ENCODE measurements at regions not wholly inside any gene's neighbourhood (a gene's known extent, or its start where the extent isn't known, plus 50 kb on each side); places are given as distances from the start of the nearest gene placed in this dataset.

GRCh38 chr2:40874380-40874779, 422.5 kb upstream of the SLC8A1 start:
- Histone ChIP-seq H3K4me2 (replicated peaks; ENCODE audit: extremely low read depth, low read length, poor library complexity, severe bottlenecking) (no peak overlapping the region), H3K27ac (ENCODE audit: low read depth in 1 of 2, low read length in 2 of 2) (no peak overlapping the region), H3K79me2 (ENCODE audit: insufficient read depth, low read length) (no peaks in the 10 kb centered on the region), H2AFZ (ENCODE audit: insufficient read depth, low read depth, low read length, poor library complexity, severe bottlenecking) (no peak overlapping the region), H4K20me1 (ENCODE audit: insufficient read depth, low read length) (no peaks in the 10 kb centered on the region), H3K36me3 (replicated peaks in 1 of 2; ENCODE audit: control insufficient read depth in 1 of 2, insufficient read depth in 2 of 2, low read length in 2 of 2) (no peaks in the 10 kb centered on the region), H3K27me3 (ENCODE audit: control insufficient read depth in 2 of 2, insufficient read depth in 2 of 2, low read length in 2 of 2) (no peaks in the 10 kb centered on the region), H3K4me3 (replicated peaks in 1 of 3; ENCODE audit: low read depth in 2 of 3, low read length in 3 of 3) (no peak overlapping the region), H3K9me3 (replicated peaks in 1 of 2; ENCODE audit: control insufficient read depth in 1 of 2, insufficient read depth in 1 of 2, low read length in 2 of 2) (no peaks in the 10 kb centered on the region), H3K9ac (ENCODE audit: insufficient read depth, low read length, poor library complexity, severe bottlenecking) (no peak overlapping the region), H3K4me1 (ENCODE audit: control insufficient read depth in 1 of 2, insufficient read depth in 2 of 2, low read length in 2 of 2) (no peaks in the 10 kb centered on the region)
- intact Hi-C loops (cut with micrococcal nuclease) = no loop called here
- Mint-ChIP-seq H3K4me1 (peaks cover 7% of the 10 kb centered on the region), H3K9me3 (no peaks in the 10 kb centered on the region), H3K27me3 (ENCODE audit: low read depth in 3 of 3) (no peaks in the 10 kb centered on the region), H3K4me3 (no peak overlapping the region), H3K36me3 (no peaks in the 10 kb centered on the region), H3K27ac (no peak overlapping the region)
- DNase-seq = no peak
- no CpG with 5 or more reads among the region's 3 CpGs for WGBS (ENCODE audit: insufficient coverage)
- TF ChIP-seq CTCF (IDR thresholded peaks at IDR 0.05) = no peak

- H3K79me2 ChIP-seq (ENCODE audit: insufficient read depth, low read length) = no peaks in the 10 kb centered on the region
- H2AFZ ChIP-seq (ENCODE audit: insufficient read depth, low read depth, low read length, poor library complexity, severe bottlenecking) = no peak overlapping the region
- TF ChIP-seq CTCF (IDR thresholded peaks at IDR 0.05) = no peak
- Mint-ChIP-seq H3K4me1 (peaks cover 3% of the 10 kb centered on the region), H3K27ac (no peak overlapping the region), H3K4me3 (no peak overlapping the region), H3K9me3 (peaks cover 0 to 2% (median 0%) of the 10 kb centered on the region in 7 donors), H3K36me3 (no peaks in the 10 kb centered on the region), H3K27me3 (ENCODE audit: low read depth in 3 of 3) (no peaks in the 10 kb centered on the region)
- H3K4me3 ChIP-seq (replicated peaks in 1 of 3; ENCODE audit: low read depth in 2 of 3, low read length in 3 of 3) = no peak overlapping the region
- no peaks in the 10 kb centered on the region for H3K4me1 ChIP-seq (ENCODE audit: control insufficient read depth in 1 of 2, insufficient read depth in 2 of 2, low read length in 2 of 2)
- no peaks in the 10 kb centered on the region for H3K27me3 ChIP-seq (ENCODE audit: control insufficient read depth in 2 of 2, insufficient read depth in 2 of 2, low read length in 2 of 2)
- no peaks in the 10 kb centered on the region for H3K36me3 ChIP-seq (replicated peaks in 1 of 2; ENCODE audit: control insufficient read depth in 1 of 2, insufficient read depth in 2 of 2, low read length in 2 of 2)
- no peak overlapping the region for H3K9ac ChIP-seq (ENCODE audit: insufficient read depth, low read length, poor library complexity, severe bottlenecking)
- no peaks in the 10 kb centered on the region for H4K20me1 ChIP-seq (ENCODE audit: insufficient read depth, low read length)
- no peak overlapping the region for H3K27ac ChIP-seq (ENCODE audit: low read depth in 1 of 2, low read length in 2 of 2)
- DNase-seq = no peak
- no peak overlapping the region for H3K4me2 ChIP-seq (replicated peaks; ENCODE audit: extremely low read depth, low read length, poor library complexity, severe bottlenecking)
- intact Hi-C loops (cut with micrococcal nuclease) = no loop called here
- H3K9me3 ChIP-seq (replicated peaks in 1 of 2; ENCODE audit: control insufficient read depth in 1 of 2, insufficient read depth in 1 of 2, low read length in 2 of 2) = no peaks in the 10 kb centered on the region
Observed at GRCh38 chr2:40877734-40878288, 425.9 kb upstream of the SLC8A1 start.
